ENCODE measurements at regions not wholly inside any gene's neighbourhood (a gene's known extent, or its start where the extent isn't known, plus 50 kb on each side); places are given as distances from the start of the nearest gene placed in this dataset.

DNA sequence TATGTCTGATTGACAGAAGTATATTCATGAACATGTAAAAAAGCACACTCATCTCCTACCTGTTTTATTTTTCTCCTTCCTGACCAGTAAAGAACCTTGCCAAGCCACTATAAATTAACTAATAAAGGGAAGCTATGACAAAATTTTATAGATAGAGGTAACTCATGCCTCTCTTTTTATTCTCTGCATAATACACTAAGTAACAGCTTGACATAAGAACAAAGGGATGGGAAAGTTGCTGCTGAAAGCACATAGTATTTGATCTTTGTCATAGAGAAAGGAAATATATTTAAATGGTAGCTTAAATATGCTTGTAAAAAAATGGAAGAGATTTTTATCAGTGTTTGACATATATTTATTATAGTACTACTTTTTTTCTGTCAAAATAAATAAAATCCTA lies 1065.7 kb upstream of the CDH9 start:
- Histone ChIP-seq H3K9me3 (ENCODE audit: control insufficient read depth, insufficient read depth, low read length) (no peaks in the 10 kb centered on the region), H3K4me3 (ENCODE audit: low read depth, low read length) (no peak overlapping the region), H3K27me3 (ENCODE audit: control insufficient read depth, insufficient read depth, low read length) (no peaks in the 10 kb centered on the region), H3K27ac (ENCODE audit: low read depth, low read length) (no peak overlapping the region)
- CTCF ChIA-PET, result no interaction called here
- TF ChIP-seq, protein P1, sequence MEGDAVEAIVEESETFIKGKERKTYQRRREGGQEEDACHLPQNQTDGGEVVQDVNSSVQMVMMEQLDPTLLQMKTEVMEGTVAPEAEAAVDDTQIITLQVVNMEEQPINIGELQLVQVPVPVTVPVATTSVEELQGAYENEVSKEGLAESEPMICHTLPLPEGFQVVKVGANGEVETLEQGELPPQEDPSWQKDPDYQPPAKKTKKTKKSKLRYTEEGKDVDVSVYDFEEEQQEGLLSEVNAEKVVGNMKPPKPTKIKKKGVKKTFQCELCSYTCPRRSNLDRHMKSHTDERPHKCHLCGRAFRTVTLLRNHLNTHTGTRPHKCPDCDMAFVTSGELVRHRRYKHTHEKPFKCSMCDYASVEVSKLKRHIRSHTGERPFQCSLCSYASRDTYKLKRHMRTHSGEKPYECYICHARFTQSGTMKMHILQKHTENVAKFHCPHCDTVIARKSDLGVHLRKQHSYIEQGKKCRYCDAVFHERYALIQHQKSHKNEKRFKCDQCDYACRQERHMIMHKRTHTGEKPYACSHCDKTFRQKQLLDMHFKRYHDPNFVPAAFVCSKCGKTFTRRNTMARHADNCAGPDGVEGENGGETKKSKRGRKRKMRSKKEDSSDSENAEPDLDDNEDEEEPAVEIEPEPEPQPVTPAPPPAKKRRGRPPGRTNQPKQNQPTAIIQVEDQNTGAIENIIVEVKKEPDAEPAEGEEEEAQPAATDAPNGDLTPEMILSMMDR (IDR thresholded peaks at IDR 0.05; ENCODE audit: low read depth, low read length), result no peak
- DNase-seq (ENCODE audit: low read depth, low spot score), result no peak
- POLR2A ChIA-PET, result no interaction called here

GRCh38 chr5:28084069-28084468 lies 1045.7 kb upstream of the CDH9 start:
- no peak for DNase-seq (ENCODE audit: low read depth, low spot score)
- Histone ChIP-seq H3K27me3 (ENCODE audit: control insufficient read depth, insufficient read depth, low read length) (no peaks in the 10 kb centered on the region), H3K4me3 (ENCODE audit: low read depth, low read length) (no peak overlapping the region), H3K9me3 (ENCODE audit: control insufficient read depth, insufficient read depth, low read length) (peaks cover 23% of the 10 kb centered on the region), H3K27ac (ENCODE audit: low read depth, low read length) (no peak overlapping the region)
- TF ChIP-seq, protein P1 (IDR thresholded peaks at IDR 0.05; ENCODE audit: low read depth, low read length), result no peak
- POLR2A ChIA-PET, result no interaction called here
- CTCF ChIA-PET, result no interaction called here

GRCh38 chr5:28082610-28083009 lies 1044.2 kb upstream of the CDH9 start:
- Histone ChIP-seq H3K4me3 (ENCODE audit: low read depth, low read length) (no peak overlapping the region), H3K9me3 (ENCODE audit: control insufficient read depth, insufficient read depth, low read length) (peaks cover 27% of the 10 kb centered on the region), H3K27me3 (ENCODE audit: control insufficient read depth, insufficient read depth, low read length) (no peaks in the 10 kb centered on the region), H3K27ac (ENCODE audit: low read depth, low read length) (no peak overlapping the region)
- no peak for DNase-seq (ENCODE audit: low read depth, low spot score)
- ChIA-PET POLR2A (no interaction called here), CTCF (no interaction called here)
- TF ChIP-seq, protein P1 (IDR thresholded peaks at IDR 0.05; ENCODE audit: low read depth, low read length), result no peak

DNA sequence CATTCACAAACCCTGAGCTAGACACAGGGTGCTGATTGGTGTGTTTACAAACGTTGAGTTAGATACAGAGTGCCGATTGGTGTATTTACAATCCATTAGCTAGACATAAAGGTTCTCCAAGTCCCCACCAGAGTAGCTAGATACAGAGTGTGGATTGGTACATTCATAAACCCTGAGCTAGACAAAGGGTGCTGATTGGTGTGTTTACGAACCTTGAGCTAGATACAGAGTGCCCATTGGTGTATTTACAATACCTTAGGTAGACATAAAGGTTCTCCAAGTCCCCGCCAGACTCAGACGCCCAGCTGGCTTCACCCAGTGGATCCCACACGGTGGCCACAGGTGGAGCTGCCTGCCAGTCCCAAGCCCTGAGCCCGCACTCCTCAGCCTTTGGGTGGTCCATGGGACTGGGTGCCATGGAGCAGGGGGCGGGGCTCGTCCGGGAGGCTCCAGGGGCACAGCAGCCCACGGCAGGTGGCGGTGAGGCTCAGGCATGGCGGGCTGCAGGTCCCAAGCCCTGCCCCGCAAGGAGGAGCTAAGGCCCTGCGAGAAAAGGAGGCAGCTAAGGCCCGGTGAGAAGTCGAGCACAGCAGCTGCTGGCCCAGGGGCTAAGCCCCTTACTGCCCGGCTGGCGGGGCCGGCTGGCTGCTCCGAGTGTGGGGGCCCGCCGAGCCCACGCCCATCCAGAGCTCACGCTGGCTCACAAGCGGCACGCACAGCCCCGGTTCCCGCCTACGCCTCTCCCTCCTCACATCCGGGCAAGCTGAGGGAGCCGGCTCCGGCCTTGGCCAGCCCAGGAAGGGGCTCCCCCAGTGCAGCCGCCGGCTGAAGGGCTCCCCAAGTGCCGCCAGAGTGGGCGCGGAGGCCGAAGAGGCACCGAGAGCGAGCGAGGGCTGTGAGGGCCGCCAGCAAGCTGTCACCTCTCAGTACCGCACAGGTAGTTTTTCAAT lies 1039.2 kb upstream of the CDH9 start:
- CTCF ChIA-PET, result no interaction called here
- no peaks in the 10 kb centered on the region for H3K27me3 ChIP-seq (ENCODE audit: control insufficient read depth, insufficient read depth, low read length)
- H3K4me3 ChIP-seq (ENCODE audit: low read depth, low read length), result no peak overlapping the region
- POLR2A ChIA-PET, result no interaction called here
- no peak overlapping the region for H3K27ac ChIP-seq (ENCODE audit: low read depth, low read length)
- H3K9me3 ChIP-seq (ENCODE audit: control insufficient read depth, insufficient read depth, low read length), result peaks cover 19% of the 10 kb centered on the region
- no peak for DNase-seq (ENCODE audit: low read depth, low spot score)
- TF ChIP-seq, protein P1 (IDR thresholded peaks at IDR 0.05; ENCODE audit: low read depth, low read length), result no peak

DNA sequence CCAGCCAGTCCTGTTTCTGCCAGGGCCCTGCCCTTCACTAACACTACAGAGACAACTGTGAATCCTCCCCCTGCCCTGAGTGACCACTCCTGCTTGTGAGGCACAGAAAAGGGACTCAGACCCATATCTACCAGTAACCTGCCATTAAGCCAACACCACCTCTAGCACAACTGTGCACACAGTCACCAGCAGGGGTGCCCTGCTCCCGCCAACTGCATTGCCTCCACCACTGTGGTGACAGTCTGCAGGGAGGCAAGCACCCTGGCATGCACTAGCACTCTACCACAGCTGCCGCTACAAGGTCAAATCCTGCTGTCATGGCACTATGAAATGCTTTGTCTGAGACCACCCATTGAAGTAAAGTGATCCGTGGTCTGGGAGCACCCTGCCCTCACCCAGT lies 1028.5 kb upstream of the CDH9 start:
- TF ChIP-seq, protein P1 (IDR thresholded peaks at IDR 0.05; ENCODE audit: low read depth, low read length), result no peak
- peaks cover 14% of the 10 kb centered on the region for H3K9me3 ChIP-seq (ENCODE audit: control insufficient read depth, insufficient read depth, low read length)
- no peak for DNase-seq (ENCODE audit: low read depth, low spot score)
- H3K4me3 ChIP-seq (ENCODE audit: low read depth, low read length), result no peak overlapping the region
- POLR2A ChIA-PET, result no interaction called here
- CTCF ChIA-PET, result no interaction called here
- no peak overlapping the region for H3K27ac ChIP-seq (ENCODE audit: low read depth, low read length)
- H3K27me3 ChIP-seq (ENCODE audit: control insufficient read depth, insufficient read depth, low read length), result no peaks in the 10 kb centered on the region
